ENCODE measurements at regions not wholly inside any gene's neighbourhood (a gene's known extent, or its start where the extent isn't known, plus 50 kb on each side); places are given as distances from the start of the nearest gene placed in this dataset.

DNA sequence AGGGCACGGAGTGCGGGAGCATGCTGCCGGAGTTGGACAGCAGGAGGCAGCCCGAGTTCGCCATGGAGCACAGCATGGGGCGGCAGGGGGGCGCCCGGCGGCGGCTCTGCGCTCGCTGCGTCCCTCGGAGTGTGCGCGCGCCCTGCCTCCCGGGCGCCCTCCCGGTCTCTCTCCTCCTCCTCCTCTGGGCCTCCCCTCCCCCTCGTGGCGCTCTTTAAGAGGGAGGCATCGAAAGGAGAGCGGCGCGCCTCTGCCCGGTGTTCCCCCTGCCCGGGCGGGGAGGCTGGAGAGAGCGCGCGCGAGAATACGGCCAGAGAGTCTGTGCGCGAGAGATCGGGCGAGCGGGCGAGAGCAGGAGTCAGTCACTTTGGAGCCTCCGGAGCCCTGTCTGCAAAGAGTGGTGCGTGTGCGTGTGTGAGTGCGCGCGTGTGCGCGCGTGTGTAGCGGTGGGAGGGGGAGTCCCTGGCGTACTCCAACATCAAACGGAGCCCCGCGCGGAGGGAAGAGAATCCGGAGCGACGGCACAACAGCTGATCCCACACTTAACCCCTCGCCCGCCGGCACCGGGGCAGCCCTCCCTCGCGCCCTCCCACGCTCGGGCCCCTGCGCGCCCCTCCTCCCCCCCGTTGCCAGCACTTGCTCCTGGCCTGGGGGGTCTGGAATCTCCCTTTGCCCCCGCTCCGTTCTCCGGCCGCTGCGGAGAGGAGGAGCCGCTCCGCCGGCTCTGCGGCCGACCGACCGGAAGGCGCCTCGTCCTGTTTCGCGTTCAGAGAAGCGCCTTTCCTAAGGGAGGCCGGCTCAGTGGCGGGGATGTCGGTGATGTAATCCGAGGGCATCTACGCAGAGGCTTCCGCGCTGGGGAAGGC lies 108.9 kb downstream of the ENGASE start:
- peak; percentile 28; the same call in 2 of the 3 replicates for ATAC-seq
- intact Hi-C loops (cut with micrococcal nuclease; ENCODE audit: unreplicated experiment): no loop called here
- no peaks in the 10 kb centered on the region for H3K4me1 ChIP-seq (ENCODE audit: insufficient read depth, low read length)
- 11% methylated on average over 23 of the region's 93 CpGs for WGBS (ENCODE audit: low lambda C conversion rate)
- H3K27me3 ChIP-seq (ENCODE audit: control insufficient read depth in 1 of 2, insufficient read depth in 2 of 2, low read length in 2 of 2): peaks cover 28 to 86% of the 10 kb centered on the region in 2 experiments
- ChIA-PET POLR2A (no interaction called here), CTCF (ENCODE audit: low intra/inter-chr PET ratio, low total read pairs) (no interaction called here)
- no peaks in the 10 kb centered on the region for H3K36me3 ChIP-seq (replicated peaks in 1 of 2; ENCODE audit: control insufficient read depth in 1 of 2, insufficient read depth in 2 of 2, low read length in 2 of 2)
- FAIRE-seq: no peak
- no peak overlapping the region for H3K27ac ChIP-seq (ENCODE audit: extremely low read length, insufficient read depth, low read length)
- H3K9me3 ChIP-seq (ENCODE audit: low read length): no peaks in the 10 kb centered on the region
- in situ Hi-C loops (cut with HindIII; ENCODE audit: extremely low pct_ligation_motif_present, low pct_unique_long_range_greater_than_20kb): no loop called here
- peaks cover 4% of the 10 kb centered on the region; the same call in 1 of the 2 replicates for H4K20me1 ChIP-seq (ENCODE audit: insufficient read depth, low read length)
- DNase-seq (ENCODE audit: low spot score): no peak
- H3K4me2 ChIP-seq (ENCODE audit: low read depth, low read length): no peak overlapping the region
- H3K9ac ChIP-seq (ENCODE audit: insufficient read depth, low read depth, low read length): no peak overlapping the region
- BruUV-seq (replicated peaks): no TSS peak
- no peaks in the 10 kb centered on the region for H3K79me2 ChIP-seq (ENCODE audit: insufficient read depth, low read length)
- no peak overlapping the region for H3K4me3 ChIP-seq (replicated peaks in 1 of 3; ENCODE audit: insufficient read depth in 1 of 3, low read depth in 2 of 3, low read length in 3 of 3)
- H2AFZ ChIP-seq (ENCODE audit: low read length): no peak overlapping the region
- TF ChIP-seq ZNF678 (CRISPR knock-in tag; IDR thresholded peaks at IDR 0.05) (no peak), ZMAT3 (CRISPR knock-in tag; conservative IDR thresholded peaks at IDR 0.05) (no peak), HNRNPUL1 (IDR thresholded peaks at IDR 0.05; ENCODE audit: low read depth, low read length) (no peak), ASH2L (IDR thresholded peaks at IDR 0.05; ENCODE audit: insufficient read length, low read depth, low read length) (no peak), CREB1 (IDR thresholded peaks at IDR 0.05) (no peak), CREB1 (CRISPR knock-in tag; IDR thresholded peaks at IDR 0.05) (no peak), ZNF75D (CRISPR knock-in tag; IDR thresholded peaks at IDR 0.05; ENCODE audit: borderline replicate concordance) (no peak), RFXANK (CRISPR knock-in tag; IDR thresholded peaks at IDR 0.05) (no peak), ZNF510 (CRISPR knock-in tag; IDR thresholded peaks at IDR 0.05; ENCODE audit: low read depth) (no peak), MTF2 (CRISPR knock-in tag; IDR thresholded peaks at IDR 0.05; ENCODE audit: borderline replicate concordance) (0 out of 2 replicates have a peak, but pooled peaks have one; percentile 29), CBX1 (IDR thresholded peaks at IDR 0.05; ENCODE audit: low read depth) (no peak)
- TF ChIP-seq, protein P1, sequence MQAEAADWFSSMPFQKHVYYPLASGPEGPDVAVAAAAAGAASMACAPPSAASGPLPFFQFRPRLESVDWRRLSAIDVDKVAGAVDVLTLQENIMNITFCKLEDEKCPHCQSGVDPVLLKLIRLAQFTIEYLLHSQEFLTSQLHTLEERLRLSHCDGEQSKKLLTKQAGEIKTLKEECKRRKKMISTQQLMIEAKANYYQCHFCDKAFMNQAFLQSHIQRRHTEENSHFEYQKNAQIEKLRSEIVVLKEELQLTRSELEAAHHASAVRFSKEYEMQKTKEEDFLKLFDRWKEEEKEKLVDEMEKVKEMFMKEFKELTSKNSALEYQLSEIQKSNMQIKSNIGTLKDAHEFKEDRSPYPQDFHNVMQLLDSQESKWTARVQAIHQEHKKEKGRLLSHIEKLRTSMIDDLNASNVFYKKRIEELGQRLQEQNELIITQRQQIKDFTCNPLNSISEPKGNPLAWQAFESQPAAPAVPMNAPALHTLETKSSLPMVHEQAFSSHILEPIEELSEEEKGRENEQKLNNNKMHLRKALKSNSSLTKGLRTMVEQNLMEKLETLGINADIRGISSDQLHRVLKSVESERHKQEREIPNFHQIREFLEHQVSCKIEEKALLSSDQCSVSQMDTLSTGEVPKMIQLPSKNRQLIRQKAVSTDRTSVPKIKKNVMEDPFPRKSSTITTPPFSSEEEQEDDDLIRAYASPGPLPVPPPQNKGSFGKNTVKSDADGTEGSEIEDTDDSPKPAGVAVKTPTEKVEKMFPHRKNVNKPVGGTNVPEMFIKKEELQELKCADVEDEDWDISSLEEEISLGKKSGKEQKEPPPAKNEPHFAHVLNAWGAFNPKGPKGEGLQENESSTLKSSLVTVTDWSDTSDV (CRISPR knock-in tag; IDR thresholded peaks at IDR 0.05): no peak
- TF ChIP-seq, protein P2, sequence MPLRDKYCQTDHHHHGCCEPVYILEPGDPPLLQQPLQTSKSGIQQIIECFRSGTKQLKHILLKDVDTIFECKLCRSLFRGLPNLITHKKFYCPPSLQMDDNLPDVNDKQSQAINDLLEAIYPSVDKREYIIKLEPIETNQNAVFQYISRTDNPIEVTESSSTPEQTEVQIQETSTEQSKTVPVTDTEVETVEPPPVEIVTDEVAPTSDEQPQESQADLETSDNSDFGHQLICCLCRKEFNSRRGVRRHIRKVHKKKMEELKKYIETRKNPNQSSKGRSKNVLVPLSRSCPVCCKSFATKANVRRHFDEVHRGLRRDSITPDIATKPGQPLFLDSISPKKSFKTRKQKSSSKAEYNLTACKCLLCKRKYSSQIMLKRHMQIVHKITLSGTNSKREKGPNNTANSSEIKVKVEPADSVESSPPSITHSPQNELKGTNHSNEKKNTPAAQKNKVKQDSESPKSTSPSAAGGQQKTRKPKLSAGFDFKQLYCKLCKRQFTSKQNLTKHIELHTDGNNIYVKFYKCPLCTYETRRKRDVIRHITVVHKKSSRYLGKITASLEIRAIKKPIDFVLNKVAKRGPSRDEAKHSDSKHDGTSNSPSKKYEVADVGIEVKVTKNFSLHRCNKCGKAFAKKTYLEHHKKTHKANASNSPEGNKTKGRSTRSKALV (CRISPR knock-in tag; IDR thresholded peaks at IDR 0.05): peak; percentile 51; the same call in 1 of the 2 replicates

Data from HepG2 (cell line).